GM21367 (cell line): ENCODE measurements at regions not wholly inside any gene's neighbourhood (a gene's known extent, or its start where the extent isn't known, plus 50 kb on each side); places are given as distances from the start of the nearest gene placed in this dataset.
"Not testable (repeated sequence)": the region's sequence is repeated elsewhere in the genome, so short reads cannot be mapped to it uniquely, and the experiment has no call there.

Experiments
- ATAC-seq: cut with Tn5 transposase; IDR thresholded peaks from one replicate; pipeline ENCODE4 v1.9.1; 2021; ENCODE audit not compliant: unreplicated experiment

- no peak for ATAC-seq
Measured at GRCh38 chr1:38203441-38203840, 156.8 kb upstream of the POU3F1 start.

- ATAC-seq = no peak
Measured at GRCh38 chr1:38201431-38201830, 154.8 kb upstream of the POU3F1 start.

GRCh38 chr1:38198621-38199020, 152.0 kb upstream of the POU3F1 start:
- no peak for ATAC-seq

DNA sequence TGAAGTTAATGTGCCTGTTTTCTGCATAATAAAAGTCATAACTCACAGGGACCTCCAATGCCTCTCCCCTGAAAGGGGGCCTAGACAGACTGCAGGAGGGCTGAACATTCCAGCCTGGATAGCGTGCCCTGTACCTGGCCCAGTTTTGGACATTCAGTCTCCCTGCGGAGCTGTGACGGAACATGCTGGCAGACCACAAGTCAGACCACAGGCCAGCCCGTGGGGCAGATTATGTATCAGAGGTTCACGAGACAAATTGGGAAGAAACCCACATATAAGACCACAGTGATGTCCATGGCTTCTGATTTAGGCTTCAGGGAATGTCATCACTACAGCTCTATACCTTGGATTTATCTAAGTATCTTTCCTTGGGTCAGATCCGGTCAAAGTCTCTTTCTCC, 151.5 kb upstream of the POU3F1 start:
- no peak for ATAC-seq

DNA sequence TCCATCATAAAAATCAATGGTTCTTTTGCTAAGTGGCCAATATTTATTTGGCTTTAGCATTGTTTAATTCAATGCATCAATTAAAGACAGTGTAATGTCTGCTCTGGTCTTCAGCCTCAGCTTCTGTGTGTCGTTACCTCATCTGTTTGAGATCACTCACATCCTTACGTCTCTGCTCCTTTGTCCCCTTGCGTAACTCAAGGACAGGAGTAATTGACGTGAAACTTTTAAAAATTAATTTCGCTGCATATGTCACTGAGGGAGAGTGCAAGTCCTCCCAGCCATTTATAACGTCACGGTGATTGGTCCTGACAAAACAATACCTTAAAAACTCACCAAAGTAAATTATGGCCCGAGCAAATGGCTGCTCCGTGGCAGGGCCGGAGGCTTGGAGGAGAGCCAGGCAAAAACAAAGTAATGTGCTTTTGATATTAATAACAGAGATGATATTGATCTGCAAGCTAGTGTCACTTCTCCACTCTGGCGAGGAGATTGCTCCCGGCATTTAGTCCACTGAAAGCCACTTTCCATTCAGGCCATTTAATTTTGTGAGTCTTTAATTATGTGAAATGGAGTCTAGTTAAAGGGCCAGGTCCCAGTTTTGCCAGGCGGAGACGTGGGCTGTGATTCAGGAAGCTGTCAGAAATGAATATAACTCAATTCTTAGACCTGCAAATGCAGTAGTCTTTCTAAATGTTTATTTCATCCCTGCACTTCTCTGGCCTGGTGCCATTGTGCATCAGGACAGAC, 150.9 kb upstream of the POU3F1 start:
- no peak for ATAC-seq

GRCh38 chr1:38194472-38194871, 147.9 kb upstream of the POU3F1 start:
- no peak for ATAC-seq

GRCh38 chr1:38193040-38193439, 146.4 kb upstream of the POU3F1 start:
- no peak for ATAC-seq

DNA sequence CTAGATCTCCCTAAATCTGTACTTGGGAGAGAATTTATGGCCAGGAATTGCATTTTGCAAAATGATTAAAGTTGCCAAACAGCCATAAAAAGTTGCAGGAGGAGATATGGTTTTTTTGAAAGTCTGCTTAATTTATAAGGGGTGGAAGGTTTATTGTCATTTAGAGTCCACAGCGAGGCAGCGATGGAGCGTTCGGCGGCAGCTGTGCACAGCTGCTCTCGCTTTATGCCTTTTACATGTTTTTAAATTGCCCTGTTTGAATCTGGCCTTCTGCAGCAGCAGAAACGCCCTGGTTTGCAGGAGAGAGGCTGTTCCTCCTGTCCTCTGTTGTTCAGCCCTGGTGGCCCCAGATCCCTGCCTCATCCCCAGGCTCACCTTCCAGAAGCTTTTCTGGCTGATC, 144.9 kb upstream of the POU3F1 start:
- ATAC-seq = no peak

DNA sequence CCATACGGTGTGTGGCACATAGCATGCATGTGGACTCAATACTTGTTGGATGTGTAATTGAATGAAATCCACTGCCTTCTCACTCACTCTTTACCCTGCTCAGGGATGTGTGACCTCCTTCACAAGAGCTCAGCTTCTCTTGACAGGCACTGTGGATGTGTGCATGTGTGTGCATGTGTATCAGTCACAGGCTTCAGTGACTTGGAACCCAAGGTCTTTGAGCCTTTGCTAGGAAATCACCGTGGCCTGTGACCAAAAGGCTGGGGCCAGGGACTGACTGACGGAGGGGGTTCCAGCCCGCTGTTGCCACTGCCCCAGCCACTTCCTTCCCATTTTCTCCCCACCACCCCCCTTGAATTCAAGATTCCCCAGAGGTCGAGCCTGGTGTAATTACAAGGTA, 144.4 kb upstream of the POU3F1 start:
- no peak for ATAC-seq

- no peak for ATAC-seq
Measured at GRCh38 chr1:38187552-38187951, 141.0 kb upstream of the POU3F1 start.

GRCh38 chr1:38186566-38186965, 140.0 kb upstream of the POU3F1 start:
- ATAC-seq = no peak

- ATAC-seq = no peak
Measured at GRCh38 chr1:38185913-38186312, 139.3 kb upstream of the POU3F1 start.

GRCh38 chr1:38183747-38184146, 137.2 kb upstream of the POU3F1 start:
- ATAC-seq = no peak

GRCh38 chr1:38183096-38183495, 136.5 kb upstream of the POU3F1 start:
- ATAC-seq = no peak

DNA sequence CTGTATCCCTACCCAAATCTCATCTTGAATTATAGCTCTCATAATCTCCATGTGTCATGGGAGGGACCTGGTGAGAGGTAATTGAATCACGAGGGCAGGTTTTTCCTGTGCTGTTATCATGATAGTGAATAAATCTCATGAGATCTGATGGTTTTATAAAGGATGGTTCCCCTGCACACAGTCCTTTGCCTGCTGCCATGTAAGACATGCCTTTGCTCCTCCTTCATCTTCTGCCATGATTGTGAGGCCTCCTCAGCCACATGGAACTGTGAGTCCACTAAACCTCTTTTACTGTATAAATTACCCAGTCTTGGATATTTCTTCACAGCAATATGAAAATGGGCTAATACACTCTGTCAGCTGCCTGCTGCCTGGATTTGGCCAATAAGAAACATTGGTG, 133.8 kb upstream of the POU3F1 start:
- ATAC-seq = not testable (repeated sequence)

- no peak for ATAC-seq
Measured at GRCh38 chr1:38179483-38179882, 132.9 kb upstream of the POU3F1 start.

DNA sequence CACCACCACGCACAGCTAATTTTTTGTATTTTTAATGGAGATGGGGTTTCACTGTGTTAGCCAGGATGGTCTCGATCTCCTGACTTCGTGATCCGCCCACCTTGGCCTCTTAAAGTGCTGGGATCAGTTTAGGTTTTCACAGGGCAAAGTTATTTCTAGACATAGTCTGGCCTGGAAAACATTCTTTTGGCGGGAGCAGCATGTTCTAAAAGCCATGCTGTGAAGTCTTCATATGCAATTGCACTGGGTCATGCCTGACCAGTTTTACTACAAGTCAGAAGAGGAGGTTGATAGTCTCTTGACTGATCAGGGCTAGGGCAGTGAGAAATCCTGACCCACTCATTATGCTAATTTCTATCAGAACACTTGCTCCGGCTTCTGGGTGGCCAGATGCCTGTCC, 131.6 kb upstream of the POU3F1 start:
- ATAC-seq = no peak

DNA sequence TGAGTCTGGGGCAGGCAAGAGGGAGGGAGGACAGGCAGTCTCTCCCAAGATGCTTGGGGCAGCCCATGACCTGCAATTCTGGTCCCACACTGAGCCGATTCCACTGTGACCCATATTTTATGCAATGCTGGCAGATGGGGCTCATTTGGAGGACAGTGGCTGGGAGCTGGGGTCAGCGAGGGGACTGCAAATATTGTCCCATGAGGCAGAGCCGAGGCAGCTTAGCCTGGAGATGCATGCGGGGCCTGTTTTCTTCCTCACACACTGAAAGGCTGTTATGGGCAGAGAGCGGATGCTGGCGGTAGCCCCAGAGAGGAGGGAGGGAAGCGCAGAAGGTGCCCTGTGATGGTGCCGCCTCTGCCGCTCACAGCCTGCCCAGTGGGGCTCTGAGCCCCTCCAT, 128.5 kb upstream of the POU3F1 start:
- no peak for ATAC-seq

DNA sequence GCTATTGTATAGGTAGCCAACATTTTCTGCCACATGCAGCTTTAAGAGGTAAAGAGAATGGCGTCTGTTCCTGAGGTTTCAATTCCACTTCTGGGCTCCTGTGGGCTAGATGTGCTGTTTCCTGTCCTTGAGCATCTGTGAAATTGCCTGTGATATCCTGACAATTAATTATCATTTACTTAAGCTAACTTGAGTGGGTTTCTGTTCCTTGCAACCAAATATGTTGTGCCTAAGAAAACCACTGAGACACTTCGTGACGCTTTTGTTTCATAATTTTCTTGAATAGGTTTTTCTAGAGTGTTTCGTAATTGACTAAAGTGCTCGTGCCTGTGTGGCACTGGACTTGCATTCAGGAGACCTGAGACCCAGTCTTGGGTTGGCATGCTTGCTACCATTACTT, 127.3 kb upstream of the POU3F1 start:
- ATAC-seq = no peak

GRCh38 chr1:38173157-38173831, 126.7 kb upstream of the POU3F1 start:
- no peak for ATAC-seq

DNA sequence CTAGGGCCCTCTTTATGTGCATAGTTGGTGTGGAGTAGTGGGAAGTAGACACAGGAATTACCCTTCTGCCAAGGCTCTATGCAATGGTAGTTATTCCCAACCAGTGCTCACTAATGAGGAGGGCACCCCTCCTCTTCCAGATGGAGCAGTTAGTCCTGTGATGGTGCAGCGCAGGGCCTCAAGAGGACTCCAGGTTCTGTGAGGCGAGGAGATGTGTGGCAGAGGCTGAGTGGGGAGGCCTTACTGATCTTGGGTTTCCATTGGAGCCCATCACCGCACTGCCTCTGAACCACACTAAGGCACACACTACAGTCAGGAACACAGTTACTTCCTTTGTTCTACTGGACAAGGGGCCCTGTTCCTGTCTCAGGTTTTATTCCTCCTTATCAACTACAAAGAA, 122.5 kb upstream of the POU3F1 start:
- ATAC-seq = no peak

DNA sequence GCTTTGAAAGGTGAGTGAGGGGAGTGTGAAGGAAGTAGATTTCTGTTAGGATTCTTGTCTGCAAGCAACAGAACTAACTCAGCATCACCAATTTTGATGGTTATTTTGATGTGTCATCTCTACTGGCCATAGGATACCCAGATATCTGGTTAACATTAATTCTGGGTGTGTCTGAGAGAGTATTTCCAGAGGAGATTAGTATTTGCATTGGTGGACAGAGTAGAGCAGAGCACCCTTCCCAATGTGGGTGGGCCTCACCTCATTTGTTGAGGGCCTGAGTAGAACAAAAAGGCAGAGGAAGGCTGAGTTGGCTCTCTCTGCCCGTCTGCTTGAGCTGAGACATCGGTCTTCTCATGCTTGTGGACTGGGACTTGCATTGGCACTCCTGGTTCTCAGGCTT, 121.8 kb upstream of the POU3F1 start:
- ATAC-seq = no peak

DNA sequence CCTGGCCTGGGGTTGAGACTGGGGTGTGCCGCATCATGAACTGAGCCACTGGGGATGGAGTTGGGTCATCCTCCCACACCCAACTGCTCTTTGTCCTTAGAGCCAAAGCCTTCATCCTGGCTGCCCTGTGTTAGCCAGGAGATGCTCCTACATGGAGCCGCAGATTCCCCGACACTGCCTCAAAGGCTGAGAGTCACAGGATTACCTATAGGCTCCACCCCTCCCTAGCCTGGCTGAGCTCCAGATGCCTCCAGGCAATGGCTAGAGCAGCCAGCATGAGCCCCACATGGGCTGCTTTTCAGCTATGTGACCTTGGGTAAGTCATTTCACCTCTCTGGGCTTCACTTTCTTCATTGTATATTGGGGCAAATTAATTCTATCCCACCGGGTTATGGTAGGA, 119.9 kb upstream of the POU3F1 start:
- no peak for ATAC-seq
